Liver (tissue), 3 donors: ENCODE measurements at regions not wholly inside any gene's neighbourhood (a gene's known extent, or its start where the extent isn't known, plus 50 kb on each side); places are given as distances from the start of the nearest gene placed in this dataset.

Source experiments
- TAF1 ChIP-seq: conservative IDR thresholded peaks from 2 replicates; pipeline ENCODE4 v1.6.1; 2016; ENCODE audit warnings: antibody characterized with exemption, mild to moderate bottlenecking
- TF ChIP-seq, protein P1 (sequence below): IDR thresholded peaks from 2 replicates; pipeline ENCODE4 v1.6.1; 2016; ENCODE audit warnings: antibody characterized with exemption
- TF ChIP-seq, protein P2 (sequence below): fragments of 150-350 bp; IDR thresholded peaks from 2 replicates; pipeline ENCODE4 v1.5.1; 2017; ENCODE audit warnings: improper control_type of control experiment, low read depth, low read length; ENCODE audit not compliant: missing input control
- TF ChIP-seq, protein P3 (sequence below): IDR thresholded peaks from 2 replicates; pipeline ENCODE4 v1.6.1; 2016; ENCODE audit warnings: antibody characterized with exemption, mild to moderate bottlenecking
- donor health status: healthy.
- donor health status: healthy.

DNA sequence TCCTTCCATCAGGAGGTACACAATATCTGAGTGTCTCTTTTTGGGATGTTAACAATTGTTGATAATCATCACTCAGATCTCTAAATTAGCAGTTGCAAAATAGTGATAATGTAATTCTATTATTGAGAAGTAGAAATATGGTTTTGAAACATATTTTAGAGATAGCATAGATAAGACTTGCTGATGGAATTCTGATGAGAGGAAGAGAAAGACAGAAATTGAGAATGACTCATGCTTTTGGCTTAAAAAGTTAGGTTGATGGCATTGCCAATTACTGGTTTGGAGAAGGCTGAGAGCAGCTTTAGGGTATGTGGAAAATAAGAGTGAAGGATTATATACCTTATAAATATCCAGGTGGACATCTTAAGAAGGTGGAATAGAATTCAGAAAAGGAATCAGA is 106.4 kb upstream of the EDNRB start:
- TF ChIP-seq, protein P1, sequence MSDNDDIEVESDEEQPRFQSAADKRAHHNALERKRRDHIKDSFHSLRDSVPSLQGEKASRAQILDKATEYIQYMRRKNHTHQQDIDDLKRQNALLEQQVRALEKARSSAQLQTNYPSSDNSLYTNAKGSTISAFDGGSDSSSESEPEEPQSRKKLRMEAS = no peak
- TF ChIP-seq, protein P2, sequence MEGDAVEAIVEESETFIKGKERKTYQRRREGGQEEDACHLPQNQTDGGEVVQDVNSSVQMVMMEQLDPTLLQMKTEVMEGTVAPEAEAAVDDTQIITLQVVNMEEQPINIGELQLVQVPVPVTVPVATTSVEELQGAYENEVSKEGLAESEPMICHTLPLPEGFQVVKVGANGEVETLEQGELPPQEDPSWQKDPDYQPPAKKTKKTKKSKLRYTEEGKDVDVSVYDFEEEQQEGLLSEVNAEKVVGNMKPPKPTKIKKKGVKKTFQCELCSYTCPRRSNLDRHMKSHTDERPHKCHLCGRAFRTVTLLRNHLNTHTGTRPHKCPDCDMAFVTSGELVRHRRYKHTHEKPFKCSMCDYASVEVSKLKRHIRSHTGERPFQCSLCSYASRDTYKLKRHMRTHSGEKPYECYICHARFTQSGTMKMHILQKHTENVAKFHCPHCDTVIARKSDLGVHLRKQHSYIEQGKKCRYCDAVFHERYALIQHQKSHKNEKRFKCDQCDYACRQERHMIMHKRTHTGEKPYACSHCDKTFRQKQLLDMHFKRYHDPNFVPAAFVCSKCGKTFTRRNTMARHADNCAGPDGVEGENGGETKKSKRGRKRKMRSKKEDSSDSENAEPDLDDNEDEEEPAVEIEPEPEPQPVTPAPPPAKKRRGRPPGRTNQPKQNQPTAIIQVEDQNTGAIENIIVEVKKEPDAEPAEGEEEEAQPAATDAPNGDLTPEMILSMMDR = no peak
- TF ChIP-seq TAF1 = no peak
- TF ChIP-seq, protein P3, sequence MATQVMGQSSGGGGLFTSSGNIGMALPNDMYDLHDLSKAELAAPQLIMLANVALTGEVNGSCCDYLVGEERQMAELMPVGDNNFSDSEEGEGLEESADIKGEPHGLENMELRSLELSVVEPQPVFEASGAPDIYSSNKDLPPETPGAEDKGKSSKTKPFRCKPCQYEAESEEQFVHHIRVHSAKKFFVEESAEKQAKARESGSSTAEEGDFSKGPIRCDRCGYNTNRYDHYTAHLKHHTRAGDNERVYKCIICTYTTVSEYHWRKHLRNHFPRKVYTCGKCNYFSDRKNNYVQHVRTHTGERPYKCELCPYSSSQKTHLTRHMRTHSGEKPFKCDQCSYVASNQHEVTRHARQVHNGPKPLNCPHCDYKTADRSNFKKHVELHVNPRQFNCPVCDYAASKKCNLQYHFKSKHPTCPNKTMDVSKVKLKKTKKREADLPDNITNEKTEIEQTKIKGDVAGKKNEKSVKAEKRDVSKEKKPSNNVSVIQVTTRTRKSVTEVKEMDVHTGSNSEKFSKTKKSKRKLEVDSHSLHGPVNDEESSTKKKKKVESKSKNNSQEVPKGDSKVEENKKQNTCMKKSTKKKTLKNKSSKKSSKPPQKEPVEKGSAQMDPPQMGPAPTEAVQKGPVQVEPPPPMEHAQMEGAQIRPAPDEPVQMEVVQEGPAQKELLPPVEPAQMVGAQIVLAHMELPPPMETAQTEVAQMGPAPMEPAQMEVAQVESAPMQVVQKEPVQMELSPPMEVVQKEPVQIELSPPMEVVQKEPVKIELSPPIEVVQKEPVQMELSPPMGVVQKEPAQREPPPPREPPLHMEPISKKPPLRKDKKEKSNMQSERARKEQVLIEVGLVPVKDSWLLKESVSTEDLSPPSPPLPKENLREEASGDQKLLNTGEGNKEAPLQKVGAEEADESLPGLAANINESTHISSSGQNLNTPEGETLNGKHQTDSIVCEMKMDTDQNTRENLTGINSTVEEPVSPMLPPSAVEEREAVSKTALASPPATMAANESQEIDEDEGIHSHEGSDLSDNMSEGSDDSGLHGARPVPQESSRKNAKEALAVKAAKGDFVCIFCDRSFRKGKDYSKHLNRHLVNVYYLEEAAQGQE = no peak
